22Rv1 (cell line): ENCODE measurements at regions not wholly inside any gene's neighbourhood (a gene's known extent, or its start where the extent isn't known, plus 50 kb on each side); places are given as distances from the start of the nearest gene placed in this dataset.
"Not testable (repeated sequence)": the region's sequence is repeated elsewhere in the genome, so short reads cannot be mapped to it uniquely, and the experiment has no call there.

Experiments
- CTCF ChIP-seq: fragments of 450-650 bp; IDR thresholded peaks from 2 replicates; pipeline ENCODE4 v1.5.1; 2017; ENCODE audit warnings: mild to moderate bottlenecking
- ZFX ChIP-seq: fragments of 450-650 bp; IDR thresholded peaks from 2 replicates; pipeline ENCODE4 v1.6.1; 2017; ENCODE audit warnings: antibody characterized with exemption, borderline replicate concordance

- TF ChIP-seq CTCF = peak; percentile 59
- not testable (repeated sequence) for TF ChIP-seq ZFX
Measured at GRCh38 chr3:111006485-111006884, 65.1 kb upstream of the NECTIN3 start.
